Activated CD8-positive, alpha-beta T cell treated with anti-CD3 and anti-CD28 coated beads for 36 hours (primary cell): ENCODE measurements at regions not wholly inside any gene's neighbourhood (a gene's known extent, or its start where the extent isn't known, plus 50 kb on each side); places are given as distances from the start of the nearest gene placed in this dataset.
"Not testable (repeated sequence)": the region's sequence is repeated elsewhere in the genome, so short reads cannot be mapped to it uniquely, and the experiment has no call there.

Experiments
- ATAC-seq: fragments of 200-7000 bp; cut with Tn5 transposase; one replicate; pipeline ENCODE4 v1.10.0; 2021; ENCODE audit warnings: mild to moderate bottlenecking, moderate library complexity
- CTCF ChIA-PET: fragments of 350-600 bp; sonication (Branson Sonifier 250); formaldehyde crosslinking; loops from one replicate; lab custom pipeline; 2021; ENCODE audit warnings: antibody characterized with exemption; lab: Charles Lee
- POLR2A ChIA-PET: fragments of 350-600 bp; sonication (Branson Sonifier 250); formaldehyde crosslinking; loops from one replicate; lab custom pipeline; 2021; ENCODE audit warnings: antibody characterized with exemption; lab: Charles Lee
- DNase-seq: peaks from one replicate; pipeline ENCODE4 v3.0.0-alpha.2; 2020
- H3K27ac Mint-ChIP-seq: one replicate; pipeline ENCODE4 v1.8.0; 2021; ENCODE audit warnings: mild to moderate bottlenecking, mixed read lengths
- H3K27me3 Mint-ChIP-seq: one replicate; pipeline ENCODE4 v1.8.0; 2021; ENCODE audit warnings: mixed read lengths
- H3K36me3 Mint-ChIP-seq: one replicate; pipeline ENCODE4 v1.8.0; 2021; ENCODE audit warnings: low read depth, mixed read lengths
- H3K4me1 Mint-ChIP-seq: one replicate; pipeline ENCODE4 v1.8.0; 2021; ENCODE audit warnings: low read depth, mixed read lengths
- H3K4me3 Mint-ChIP-seq: one replicate; pipeline ENCODE4 v1.8.0; 2021; ENCODE audit warnings: mild to moderate bottlenecking, moderate library complexity, mixed read lengths
- H3K9me3 Mint-ChIP-seq: one replicate; pipeline ENCODE4 v1.8.0; 2021; ENCODE audit warnings: mixed read lengths
- CTCF ChIP-seq: fragments of 200-600 bp; IDR thresholded peaks from one replicate; pipeline ENCODE4 v1.8.0; 2022; ENCODE audit warnings: antibody characterized with exemption, mild to moderate bottlenecking
- intact Hi-C: fragments of 100-400 bp; cut with micrococcal nuclease; formaldehyde crosslinking; loops from one replicate; pipeline ENCODE4 v1.10.0; 2022

- POLR2A ChIA-PET = no interaction called here
- no peak for TF ChIP-seq CTCF
- ATAC-seq (no peak), DNase-seq (no peak)
- H3K9me3 Mint-ChIP-seq = no peaks in the 10 kb centered on the region
- H3K27me3 Mint-ChIP-seq = peaks cover 9% of the 10 kb centered on the region
- H3K4me3 Mint-ChIP-seq = no peak overlapping the region
- no peaks in the 10 kb centered on the region for H3K4me1 Mint-ChIP-seq
- CTCF ChIA-PET = no interaction called here
- no peaks in the 10 kb centered on the region for H3K36me3 Mint-ChIP-seq
- intact Hi-C loops = no loop called here
- H3K27ac Mint-ChIP-seq = no peak overlapping the region
These were observed 110.4 kb upstream of the DYNAP start for GRCh38 chr18:54480616-54481015.

DNA sequence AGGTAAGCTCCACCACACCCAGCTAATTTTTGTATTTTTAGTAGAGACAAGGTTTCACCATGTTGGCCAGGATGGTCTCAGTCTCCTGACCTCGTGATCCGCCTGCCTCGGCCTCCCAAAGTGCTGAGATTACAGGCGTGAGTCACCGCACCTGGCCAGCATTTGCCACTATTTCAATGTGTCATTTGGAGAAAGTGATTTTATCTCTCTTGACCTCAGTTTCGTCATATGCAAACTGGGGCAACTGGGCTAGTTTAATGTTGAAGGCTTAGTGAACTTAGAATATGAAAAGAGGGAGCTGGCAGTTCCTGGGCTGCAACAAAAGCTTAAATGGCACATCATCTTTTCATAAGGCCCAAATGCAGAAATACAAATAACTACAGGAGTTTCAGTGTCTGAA is 88.6 kb upstream of the DYNAP start:
- intact Hi-C loops, H3K27ac Mint-ChIP-seq, H3K4me3 Mint-ChIP-seq, H3K4me1 Mint-ChIP-seq, ATAC-seq, H3K36me3 Mint-ChIP-seq, DNase-seq, H3K27me3 Mint-ChIP-seq, POLR2A ChIA-PET, H3K9me3 Mint-ChIP-seq, CTCF ChIA-PET: not testable (repeated sequence)

DNA sequence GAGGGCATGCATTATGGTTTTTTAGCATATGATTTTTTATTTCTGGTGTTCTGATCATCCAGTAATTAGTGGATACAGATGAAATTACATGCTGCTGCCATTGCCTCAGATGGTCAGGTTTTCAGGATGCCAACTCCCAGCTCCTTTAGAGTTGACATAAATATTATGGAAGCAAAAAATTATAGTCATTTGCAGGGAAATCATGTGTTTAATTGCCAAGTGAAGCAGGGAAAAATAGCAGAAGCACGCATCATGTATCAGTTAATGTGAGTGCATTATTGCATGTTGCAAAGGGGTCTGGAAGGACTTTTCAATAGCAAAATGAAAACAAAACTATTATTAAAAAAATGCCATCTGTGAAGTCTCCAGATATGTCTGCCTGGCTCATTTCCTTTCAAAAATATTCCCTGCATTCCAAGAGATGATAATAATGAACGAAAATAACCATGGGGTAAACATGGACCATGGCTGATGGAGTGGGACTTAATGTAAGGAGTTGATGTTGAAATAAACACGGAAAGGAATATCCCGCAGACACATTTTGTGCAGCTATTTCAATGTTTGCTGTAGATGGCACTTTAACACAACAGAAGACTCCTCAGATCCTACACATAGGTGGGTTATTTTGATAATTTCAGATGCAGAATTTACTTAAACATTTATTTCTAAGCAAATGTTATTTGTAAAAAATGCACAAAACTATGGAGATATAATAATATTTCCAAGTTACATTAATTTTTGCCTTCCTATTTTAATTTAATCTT is 87.7 kb upstream of the DYNAP start:
- Mint-ChIP-seq H3K27ac (no peak overlapping the region), H3K9me3 (no peaks in the 10 kb centered on the region), H3K4me1 (no peaks in the 10 kb centered on the region), H3K4me3 (no peak overlapping the region), H3K36me3 (no peaks in the 10 kb centered on the region), H3K27me3 (no peaks in the 10 kb centered on the region)
- ChIA-PET CTCF (interaction anchor here (1.4 kb wide), 1 partner anchor 59 kb away, joined by 3 read pairs; no protein-coding TSS in a partner anchor), POLR2A (no interaction called here)
- DNase-seq = no peak
- TF ChIP-seq CTCF = no peak
- intact Hi-C loops = no loop called here
- no peak for ATAC-seq

- intact Hi-C loops = no loop called here
- ChIA-PET CTCF (no interaction called here), POLR2A (no interaction called here)
- Mint-ChIP-seq H3K4me1 (no peaks in the 10 kb centered on the region), H3K9me3 (no peaks in the 10 kb centered on the region), H3K27me3 (peaks cover 1% of the 10 kb centered on the region), H3K27ac (no peak overlapping the region), H3K4me3 (no peak overlapping the region), H3K36me3 (no peaks in the 10 kb centered on the region)
- no peak for TF ChIP-seq CTCF
- no peak for DNase-seq
- no peak for ATAC-seq
These were observed 84.4 kb upstream of the DYNAP start for GRCh38 chr18:54506516-54507261.

- no peak overlapping the region for H3K4me3 Mint-ChIP-seq
- ChIA-PET CTCF (no interaction called here), POLR2A (no interaction called here)
- H3K36me3 Mint-ChIP-seq = no peaks in the 10 kb centered on the region
- intact Hi-C loops = no loop called here
- H3K4me1 Mint-ChIP-seq = no peaks in the 10 kb centered on the region
- DNase-seq (no peak), ATAC-seq (no peak)
- no peak for TF ChIP-seq CTCF
- H3K27ac Mint-ChIP-seq = no peak overlapping the region
- peaks cover 1% of the 10 kb centered on the region for H3K27me3 Mint-ChIP-seq
- H3K9me3 Mint-ChIP-seq = no peaks in the 10 kb centered on the region
These were observed 81.3 kb upstream of the DYNAP start for GRCh38 chr18:54509793-54510192.
